Adrenal gland (tissue), 9 donors: ENCODE measurements at regions not wholly inside any gene's neighbourhood (a gene's known extent, or its start where the extent isn't known, plus 50 kb on each side); places are given as distances from the start of the nearest gene placed in this dataset.

Source experiments
- DNase-seq, 7 donors: peaks; one replicate each; pipeline ENCODE4 v3.0.0-alpha.2; 2019 to 2020
- H3K27ac ChIP-seq, 5 donors: fragments of 200-600 bp; sonication (generic) in 4 of 5; 1 replicate in 3 of 5; 2 replicates in 2 of 5; pipeline versions ENCODE4 v1.5.1 to v1.8.0; 2016 to 2020; ENCODE audit warnings: mild to moderate bottlenecking in 1 of 5
- H3K27me3 ChIP-seq: fragments of 200-600 bp; 2 replicates; pipeline ENCODE4 v1.8.0; 2021
- H3K36me3 ChIP-seq, 2 donors: fragments of 200-600 bp; replicated peaks in 1 of 2; 1 replicate in 1 of 2; 2 replicates in 1 of 2; pipeline versions ENCODE4 v1.5.1 to v1.8.0; 2018 to 2022
- H3K4me1 ChIP-seq, 2 donors: fragments of 200-600 bp; replicated peaks in 1 of 2; 1 replicate in 1 of 2; 2 replicates in 1 of 2; pipeline versions ENCODE4 v1.5.1 to v1.8.0; 2018 to 2021
- H3K4me3 ChIP-seq, 4 donors: fragments of 200-600 bp; sonication (generic) in 3 of 4; one replicate each; pipeline ENCODE4 v1.5.1; 2016 to 2018
- H3K9me3 ChIP-seq, 3 donors: fragments of 200-600 bp; sonication (generic) in 1 of 3; replicated peaks in 1 of 3; 1 replicate in 2 of 3; 2 replicates in 1 of 3; pipeline versions ENCODE4 v1.5.1 to v1.8.0; 2016 to 2021
- CTCF ChIP-seq, 6 experiments: fragments of 450-650 bp in 4 of 6; fragments of 200-600 bp in 2 of 6; sonication (generic) in 1 of 6; IDR thresholded peaks; 1 replicate in 5 of 6; 2 replicates in 1 of 6; pipeline versions ENCODE4 v1.5.1 to v1.8.0; 2016 to 2021; ENCODE audit warnings: antibody characterized with exemption in 6 of 6, mild to moderate bottlenecking in 2 of 6, moderate library complexity in 1 of 6
- POLR2A ChIP-seq, 2 donors: fragments of 450-650 bp; IDR thresholded peaks; one replicate each; pipeline ENCODE4 v1.6.1; 2017; ENCODE audit warnings: antibody characterized with exemption in 2 of 2, mild to moderate bottlenecking in 2 of 2, moderate library complexity in 1 of 2
- WGBS, 4 donors: extraction: QIAGEN DNeasy Blood & Tissue Kit in 2 of 4; methylation state at CpG; one replicate each; pipeline versions ENCODE4 v1.1.5 to v1.1.7; 2013 to 2017; 5-methylcytosine and 5-hydroxymethylcytosine counted together
- intact Hi-C, 2 donors: fragments of 100-400 bp; cut with DNase I; formaldehyde crosslinking; loops; one replicate each; pipeline versions ENCODE4 v1.14.1 to v1.15.0; 2022 to 2023
- donor health status: healthy with polysubstance abuse.
- donor health status: Bipolar disorder and iron deficiency.
- donor health status: DM: yes; HTN: yes; CAD: no.
- donor health status: DM: no; HTN: no; CAD: no.
- donor health status: DM: no; HTN: no; CAD: no.

GRCh38 chr5:141743866-141744272, 61.8 kb upstream of the ARAP3 start:
- Histone ChIP-seq H3K4me3 (no peak overlapping the region), H3K27me3 (no peaks in the 10 kb centered on the region), H3K27ac (no peak overlapping the region), H3K36me3 (no peaks in the 10 kb centered on the region), H3K4me1 (no peaks in the 10 kb centered on the region), H3K9me3 (no peaks in the 10 kb centered on the region)
- TF ChIP-seq CTCF (IDR thresholded peaks at IDR 0.05) (no peak), POLR2A (IDR thresholded peaks at IDR 0.05) (no peak)
- intact Hi-C loops: no loop called here
- DNase-seq: no peak
- WGBS, 4 donors: 8 to 27% (median 19%) methylated on average over 4 of the region's 4 CpGs

- TF ChIP-seq CTCF (IDR thresholded peaks at IDR 0.05) (no peak), POLR2A (IDR thresholded peaks at IDR 0.05) (no peak)
- H3K36me3 ChIP-seq: no peaks in the 10 kb centered on the region
- no peak overlapping the region for H3K4me3 ChIP-seq
- 22 to 29% (median 28%) methylated on average over 17 to 18 of the region's 18 CpGs for WGBS, 4 donors
- intact Hi-C loops: no loop called here
- H3K27me3 ChIP-seq: no peaks in the 10 kb centered on the region
- H3K4me1 ChIP-seq: no peaks in the 10 kb centered on the region
- no peaks in the 10 kb centered on the region for H3K9me3 ChIP-seq
- peak in 6 of 7 donors; percentile 21 to 40 (median 32) for DNase-seq
- H3K27ac ChIP-seq: no peak overlapping the region
These were observed 61.1 kb upstream of the ARAP3 start for GRCh38 chr5:141742866-141743851.

- 45 to 71% (median 61%) methylated on average over 1 of the region's 1 CpG for WGBS, 4 donors
- intact Hi-C loops: no loop called here
- H3K9me3 ChIP-seq: no peaks in the 10 kb centered on the region
- no peak overlapping the region for H3K4me3 ChIP-seq
- no peaks in the 10 kb centered on the region for H3K4me1 ChIP-seq
- no peaks in the 10 kb centered on the region for H3K27me3 ChIP-seq
- H3K36me3 ChIP-seq: no peaks in the 10 kb centered on the region
- DNase-seq: no peak
- no peak overlapping the region for H3K27ac ChIP-seq
- TF ChIP-seq CTCF (IDR thresholded peaks at IDR 0.05): no peak
These were observed 60.1 kb upstream of the ARAP3 start for GRCh38 chr5:141742144-141742543.

- Histone ChIP-seq H3K4me3 (no peak overlapping the region), H3K27ac (no peak overlapping the region), H3K27me3 (no peaks in the 10 kb centered on the region), H3K4me1 (no peaks in the 10 kb centered on the region), H3K36me3 (no peaks in the 10 kb centered on the region), H3K9me3 (no peaks in the 10 kb centered on the region)
- no peak for TF ChIP-seq CTCF (IDR thresholded peaks at IDR 0.05)
- no peak for TF ChIP-seq POLR2A (IDR thresholded peaks at IDR 0.05)
- DNase-seq: no peak
- intact Hi-C loops: no loop called here
- WGBS, 4 donors: 66 to 76% (median 71%) methylated on average over 4 to 6 of the region's 6 CpGs
These were observed 58.9 kb upstream of the ARAP3 start for GRCh38 chr5:141740885-141741284.
